Prostate gland (tissue), 2 donors: ENCODE measurements at regions not wholly inside any gene's neighbourhood (a gene's known extent, or its start where the extent isn't known, plus 50 kb on each side); places are given as distances from the start of the nearest gene placed in this dataset.

Experiments
- DNase-seq: peaks from one replicate; pipeline ENCODE4 v3.0.0-alpha.2; 2019; ENCODE audit warnings: low spot score
- H3K27ac ChIP-seq, 2 donors: fragments of 200-600 bp; sonication (generic); 2 replicates each; pipeline ENCODE4 v1.5.1; 2017 to 2019
- H3K27me3 ChIP-seq: fragments of 200-600 bp; sonication (generic); replicated peaks from 2 replicates; pipeline ENCODE4 v1.5.1; 2019; ENCODE audit not compliant: insufficient read depth
- H3K36me3 ChIP-seq, 2 donors: fragments of 200-600 bp; sonication (generic); 1 replicate in 1 of 2; 2 replicates in 1 of 2; pipeline versions ENCODE4 v1.5.1 to v1.8.1; 2017 to 2019
- H3K4me1 ChIP-seq: fragments of 200-600 bp; sonication (generic); replicated peaks from 2 replicates; pipeline ENCODE4 v1.5.1; 2019
- H3K4me3 ChIP-seq, 2 donors: fragments of 200-600 bp; sonication (generic); 2 replicates each; pipeline ENCODE4 v1.5.1; 2017 to 2019
- H3K9me3 ChIP-seq: fragments of 200-600 bp; sonication (generic); 2 replicates; pipeline ENCODE4 v1.5.1; 2017
- POLR2A ChIP-seq: fragments of 450-650 bp; IDR thresholded peaks from one replicate; pipeline ENCODE4 v1.6.1; 2016; ENCODE audit warnings: antibody characterized with exemption, mild to moderate bottlenecking
- POLR2AphosphoS5 ChIP-seq: sonication (generic); formaldehyde crosslinking; IDR thresholded peaks from one replicate; pipeline ENCODE4 v1.6.1; 2017; ENCODE audit warnings: antibody characterized with exemption
- WGBS: methylation state at CpG from one replicate; pipeline ENCODE4 v1.1.5; 2018; 5-methylcytosine and 5-hydroxymethylcytosine counted together
- intact Hi-C: fragments of 100-400 bp; cut with DNase I; formaldehyde crosslinking; loops from one replicate; pipeline ENCODE4 v1.14.2; 2022
- TF ChIP-seq, protein P1 (sequence below), 4 experiments: fragments of 200-600 bp in 2 of 4; fragments of 450-650 bp in 2 of 4; sonication (generic) in 2 of 4; IDR thresholded peaks; 1 replicate in 3 of 4; 2 replicates in 1 of 4; pipeline ENCODE4 v1.5.1; 2016 to 2019; ENCODE audit warnings: antibody characterized with exemption in 4 of 4, mild to moderate bottlenecking in 2 of 4, moderate library complexity in 2 of 4

DNA sequence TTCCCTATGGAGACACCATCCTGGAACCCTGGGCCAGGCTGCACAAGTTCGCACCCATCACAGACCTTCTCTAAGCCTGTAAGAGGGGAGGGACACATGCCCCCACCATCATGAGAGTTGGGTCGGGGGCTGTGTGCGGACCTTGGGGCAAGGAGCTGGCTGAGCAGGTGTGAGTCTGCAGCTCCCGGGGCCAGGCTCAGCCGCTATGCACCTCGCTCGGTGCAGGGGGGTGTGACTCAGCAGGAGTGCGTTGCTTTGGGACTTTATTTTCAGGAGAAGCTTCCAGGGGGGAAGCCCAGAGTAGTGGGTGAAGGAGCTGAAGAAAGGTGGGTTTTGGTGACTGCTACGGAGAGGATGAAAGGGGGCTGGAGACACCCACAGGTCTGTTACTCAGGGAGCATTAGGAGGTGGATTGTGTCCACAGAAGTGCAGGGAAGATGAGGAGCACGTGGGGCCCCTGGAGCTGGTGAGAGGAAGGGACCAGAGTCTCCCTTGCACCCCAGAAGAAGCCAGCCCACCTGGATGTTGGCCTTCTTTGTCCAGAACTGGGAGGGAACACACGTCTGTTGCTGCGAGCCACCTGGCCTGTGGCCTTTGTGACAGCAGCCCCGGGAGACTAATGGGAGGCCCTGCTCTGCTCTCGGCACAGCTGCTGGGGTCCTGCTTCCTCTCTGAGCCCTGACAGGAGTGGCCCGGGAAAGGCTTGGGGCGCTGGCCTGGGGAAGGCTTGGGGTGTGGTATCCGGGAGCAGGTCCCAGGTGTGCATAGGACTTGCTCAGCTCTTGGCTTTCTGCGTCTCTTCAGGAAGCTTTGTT is 162.6 kb downstream of the TEX29 start:
- intact Hi-C loops = no loop called here
- H3K36me3 ChIP-seq = no peaks in the 10 kb centered on the region
- no peak overlapping the region for H3K27ac ChIP-seq
- no peak for TF ChIP-seq POLR2AphosphoS5
- TF ChIP-seq POLR2A = no peak
- TF ChIP-seq, protein P1, sequence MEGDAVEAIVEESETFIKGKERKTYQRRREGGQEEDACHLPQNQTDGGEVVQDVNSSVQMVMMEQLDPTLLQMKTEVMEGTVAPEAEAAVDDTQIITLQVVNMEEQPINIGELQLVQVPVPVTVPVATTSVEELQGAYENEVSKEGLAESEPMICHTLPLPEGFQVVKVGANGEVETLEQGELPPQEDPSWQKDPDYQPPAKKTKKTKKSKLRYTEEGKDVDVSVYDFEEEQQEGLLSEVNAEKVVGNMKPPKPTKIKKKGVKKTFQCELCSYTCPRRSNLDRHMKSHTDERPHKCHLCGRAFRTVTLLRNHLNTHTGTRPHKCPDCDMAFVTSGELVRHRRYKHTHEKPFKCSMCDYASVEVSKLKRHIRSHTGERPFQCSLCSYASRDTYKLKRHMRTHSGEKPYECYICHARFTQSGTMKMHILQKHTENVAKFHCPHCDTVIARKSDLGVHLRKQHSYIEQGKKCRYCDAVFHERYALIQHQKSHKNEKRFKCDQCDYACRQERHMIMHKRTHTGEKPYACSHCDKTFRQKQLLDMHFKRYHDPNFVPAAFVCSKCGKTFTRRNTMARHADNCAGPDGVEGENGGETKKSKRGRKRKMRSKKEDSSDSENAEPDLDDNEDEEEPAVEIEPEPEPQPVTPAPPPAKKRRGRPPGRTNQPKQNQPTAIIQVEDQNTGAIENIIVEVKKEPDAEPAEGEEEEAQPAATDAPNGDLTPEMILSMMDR (IDR thresholded peaks at IDR 0.05) = no peak
- H3K27me3 ChIP-seq = no peaks in the 10 kb centered on the region
- DNase-seq = no peak
- H3K4me3 ChIP-seq = no peak overlapping the region
- H3K4me1 ChIP-seq = no peaks in the 10 kb centered on the region
- no peaks in the 10 kb centered on the region for H3K9me3 ChIP-seq
- WGBS = 95% methylated on average over 17 of the region's 18 CpGs

DNA sequence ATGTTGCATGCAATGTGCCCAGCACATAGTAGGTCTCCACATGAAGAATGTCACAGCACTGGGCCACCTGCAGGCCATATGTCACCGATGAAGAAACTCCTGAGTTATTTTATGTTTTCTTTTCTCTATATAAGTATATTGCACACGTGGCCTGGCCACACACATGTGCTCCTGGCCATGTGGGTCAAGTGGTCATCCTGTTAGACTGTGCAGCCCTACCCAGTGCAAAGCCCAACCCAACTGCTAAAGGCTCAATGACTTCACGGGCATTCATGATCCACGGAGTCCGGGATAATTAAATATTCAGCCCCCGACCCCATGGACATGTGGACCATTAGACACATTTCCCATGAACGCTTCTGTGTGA is 163.2 kb downstream of the TEX29 start:
- no peaks in the 10 kb centered on the region for H3K36me3 ChIP-seq
- TF ChIP-seq, protein P1 (IDR thresholded peaks at IDR 0.05) = no peak
- TF ChIP-seq POLR2A = no peak
- no peak for TF ChIP-seq POLR2AphosphoS5
- no peak overlapping the region for H3K4me3 ChIP-seq
- no peaks in the 10 kb centered on the region for H3K4me1 ChIP-seq
- H3K9me3 ChIP-seq = no peaks in the 10 kb centered on the region
- H3K27ac ChIP-seq = no peak overlapping the region
- DNase-seq = no peak
- H3K27me3 ChIP-seq = no peaks in the 10 kb centered on the region
- intact Hi-C loops = no loop called here
- 89% methylated on average over 7 of the region's 7 CpGs for WGBS

DNA sequence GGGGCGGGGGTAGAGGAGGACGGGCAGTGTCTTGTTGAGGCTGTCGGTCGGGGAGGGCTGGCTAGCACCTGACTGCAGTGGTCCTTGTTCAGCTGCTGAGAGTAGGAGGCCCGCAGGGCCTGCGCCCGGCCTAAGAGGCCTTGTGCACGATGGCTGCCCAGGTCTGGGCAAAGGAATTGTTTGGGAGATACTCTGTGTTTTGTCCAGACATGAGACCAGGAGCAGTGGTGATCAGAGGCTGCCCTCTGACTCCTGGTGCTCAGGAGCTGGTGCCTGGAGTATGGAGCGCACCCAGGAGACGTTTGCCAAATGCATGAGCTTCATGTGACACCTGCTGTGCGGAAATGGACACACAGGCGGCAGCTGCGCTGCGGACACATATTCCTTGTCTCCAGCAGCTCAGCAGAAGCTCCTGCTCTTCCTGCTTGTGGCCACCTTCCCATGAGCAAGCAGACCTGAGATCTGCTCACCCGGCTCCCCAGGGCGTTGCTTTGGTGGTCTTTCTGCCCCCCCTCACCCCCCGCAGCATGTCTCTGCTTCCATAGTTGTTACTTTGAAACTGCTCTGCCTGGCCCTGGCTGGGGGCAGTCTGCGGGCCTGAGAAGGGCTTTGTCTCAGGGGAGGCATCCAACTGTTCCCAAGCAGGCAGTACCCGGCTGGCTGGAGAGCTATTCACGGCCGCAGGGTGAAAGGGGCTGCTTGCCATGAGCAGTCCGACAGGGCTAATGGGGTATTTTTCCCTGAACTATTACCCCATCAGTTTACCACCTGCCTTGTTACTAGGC is 163.9 kb downstream of the TEX29 start:
- H3K27me3 ChIP-seq = no peaks in the 10 kb centered on the region
- H3K36me3 ChIP-seq = no peaks in the 10 kb centered on the region
- WGBS = 79% methylated on average over 22 of the region's 22 CpGs
- TF ChIP-seq, protein P1 (IDR thresholded peaks at IDR 0.05) = no peak
- TF ChIP-seq POLR2A = no peak
- intact Hi-C loops = no loop called here
- H3K9me3 ChIP-seq = no peaks in the 10 kb centered on the region
- DNase-seq = no peak
- H3K4me1 ChIP-seq = no peaks in the 10 kb centered on the region
- H3K27ac ChIP-seq = no peak overlapping the region
- H3K4me3 ChIP-seq = no peak overlapping the region

DNA sequence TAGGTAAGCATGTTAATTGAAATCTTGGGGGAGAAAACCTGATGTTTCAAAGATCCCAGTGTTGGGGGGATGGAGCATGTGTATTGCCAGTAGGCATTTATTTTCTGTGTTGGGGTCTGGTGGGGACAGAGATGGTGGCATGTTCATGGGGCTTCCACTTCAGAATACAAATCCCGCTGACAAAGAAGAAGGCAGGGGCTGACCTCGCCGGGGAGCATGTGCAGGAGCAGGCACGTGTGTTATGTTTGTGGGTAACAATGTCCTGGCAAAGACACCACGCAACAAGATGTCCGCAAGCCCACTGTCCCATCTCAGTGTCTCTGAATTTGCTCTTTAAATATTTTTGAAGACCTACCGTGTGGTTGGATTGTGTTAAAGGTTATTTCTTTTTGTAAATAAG is 164.5 kb downstream of the TEX29 start:
- TF ChIP-seq POLR2AphosphoS5 (no peak), POLR2A (no peak)
- TF ChIP-seq, protein P1 (IDR thresholded peaks at IDR 0.05) = no peak
- no peaks in the 10 kb centered on the region for H3K9me3 ChIP-seq
- no peaks in the 10 kb centered on the region for H3K36me3 ChIP-seq
- intact Hi-C loops = no loop called here
- no peaks in the 10 kb centered on the region for H3K4me1 ChIP-seq
- no peak overlapping the region for H3K4me3 ChIP-seq
- WGBS = 86% methylated on average over 7 of the region's 7 CpGs
- H3K27ac ChIP-seq = no peak overlapping the region
- no peaks in the 10 kb centered on the region for H3K27me3 ChIP-seq
- no peak for DNase-seq
